Muscle layer of colon (tissue), 2 donors: ENCODE measurements at regions not wholly inside any gene's neighbourhood (a gene's known extent, or its start where the extent isn't known, plus 50 kb on each side); places are given as distances from the start of the nearest gene placed in this dataset.
"Not testable (repeated sequence)": the region's sequence is repeated elsewhere in the genome, so short reads cannot be mapped to it uniquely, and the experiment has no call there.

Experiments
- H3K27ac ChIP-seq: one replicate; pipeline ENCODE4 v1.7.0; 2013; ENCODE audit warnings: low read depth, mild to moderate bottlenecking, low read length, moderate library complexity
- H3K27me3 ChIP-seq, 2 donors: one replicate each; pipeline ENCODE4 v1.7.0; 2013; ENCODE audit warnings: low read length in 2 of 2, mild to moderate bottlenecking in 2 of 2; ENCODE audit not compliant: insufficient read depth in 2 of 2, control insufficient read depth in 1 of 2
- H3K36me3 ChIP-seq: one replicate; pipeline ENCODE4 v1.7.0; 2013; ENCODE audit warnings: mild to moderate bottlenecking, low read length; ENCODE audit not compliant: insufficient read depth
- H3K4me1 ChIP-seq: one replicate; pipeline ENCODE4 v1.7.0; 2013; ENCODE audit warnings: mild to moderate bottlenecking, low read length; ENCODE audit not compliant: insufficient read depth
- H3K4me3 ChIP-seq, 2 donors: one replicate each; pipeline ENCODE4 v1.7.0; 2013; ENCODE audit warnings: low read length in 2 of 2, low read depth in 1 of 2, mild to moderate bottlenecking in 1 of 2, moderate library complexity in 1 of 2
- H3K9ac ChIP-seq: one replicate; pipeline ENCODE4 v1.7.0; 2013; ENCODE audit warnings: low read length
- H3K9me3 ChIP-seq: one replicate; pipeline ENCODE4 v1.7.0; 2013; ENCODE audit warnings: mild to moderate bottlenecking, low read length
- donor health status: abdominal sarcoma.
- donor health status: Adenocarcinoma of cecum.

DNA sequence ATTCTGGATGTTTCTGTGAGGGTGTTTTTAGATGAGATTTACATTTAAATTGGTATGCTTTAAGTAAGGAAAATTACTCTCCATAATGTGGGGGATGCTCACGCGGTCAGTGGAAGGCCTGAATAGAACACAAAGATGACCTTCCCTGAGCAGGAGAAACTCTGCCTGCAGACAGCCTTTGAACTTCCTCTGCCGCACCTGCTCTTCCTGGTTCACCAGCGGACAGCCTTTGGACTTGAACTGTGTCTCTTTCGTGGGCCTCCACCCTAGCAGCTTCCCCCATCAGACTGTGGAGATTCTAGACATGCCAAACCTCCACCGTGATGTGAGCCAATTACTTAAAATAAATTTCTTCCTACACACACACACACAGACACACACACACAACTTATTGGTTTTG lies 210.7 kb downstream of the EFCAB11 start:
- Histone ChIP-seq H3K9me3 (no peaks in the 10 kb centered on the region), H3K27ac (no peak overlapping the region), H3K27me3 (no peaks in the 10 kb centered on the region), H3K4me1 (no peaks in the 10 kb centered on the region), H3K36me3 (no peaks in the 10 kb centered on the region), H3K9ac (no peak overlapping the region), H3K4me3 (no peak overlapping the region)

DNA sequence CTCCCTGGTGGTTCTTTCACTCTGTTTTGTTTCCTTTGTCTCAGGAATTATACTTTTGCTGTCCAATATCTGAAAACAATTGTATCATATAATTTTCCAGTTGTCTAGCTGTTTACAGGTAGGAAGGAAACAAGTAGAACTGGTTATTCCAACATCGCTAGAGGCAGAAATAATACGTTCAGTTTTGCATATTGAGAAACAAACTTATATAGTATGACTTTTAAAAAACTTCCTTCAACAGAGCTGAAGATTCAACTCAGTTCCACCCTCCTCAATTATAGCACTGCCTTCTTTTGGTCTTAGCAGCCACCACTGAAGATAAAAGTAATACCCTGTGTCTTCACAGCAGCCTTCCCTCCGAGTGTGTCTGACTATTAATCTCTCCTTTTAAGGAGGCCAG lies 214.3 kb downstream of the EFCAB11 start:
- Histone ChIP-seq H3K4me1 (no peaks in the 10 kb centered on the region), H3K9me3 (no peaks in the 10 kb centered on the region), H3K27ac (no peak overlapping the region), H3K9ac (no peak overlapping the region), H3K36me3 (no peaks in the 10 kb centered on the region), H3K4me3 (no peak overlapping the region), H3K27me3 (no peaks in the 10 kb centered on the region)

DNA sequence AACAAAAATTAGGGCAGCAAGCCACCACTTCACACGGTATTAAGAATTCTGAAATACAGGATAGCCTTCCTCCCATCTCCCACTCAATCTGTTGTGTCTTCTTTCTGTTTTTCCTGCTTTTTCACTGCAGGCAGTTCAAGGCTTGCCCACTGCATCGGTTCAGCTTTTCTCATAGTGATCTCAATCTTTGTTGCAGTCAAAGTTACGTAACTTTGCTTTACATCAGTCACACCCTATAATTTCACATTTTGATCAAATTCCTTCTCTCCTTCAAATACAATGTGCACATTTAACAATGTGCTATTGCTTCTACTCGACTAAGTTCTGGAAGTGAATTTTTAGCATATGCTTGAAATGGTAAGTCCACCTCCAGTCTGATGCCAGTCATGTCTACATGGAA lies 217.6 kb downstream of the EFCAB11 start:
- Histone ChIP-seq H3K9me3 (no peaks in the 10 kb centered on the region), H3K4me3 (no peak overlapping the region), H3K27me3 (no peaks in the 10 kb centered on the region), H3K9ac (no peak overlapping the region), H3K4me1 (no peaks in the 10 kb centered on the region), H3K36me3 (no peaks in the 10 kb centered on the region), H3K27ac (no peak overlapping the region)

DNA sequence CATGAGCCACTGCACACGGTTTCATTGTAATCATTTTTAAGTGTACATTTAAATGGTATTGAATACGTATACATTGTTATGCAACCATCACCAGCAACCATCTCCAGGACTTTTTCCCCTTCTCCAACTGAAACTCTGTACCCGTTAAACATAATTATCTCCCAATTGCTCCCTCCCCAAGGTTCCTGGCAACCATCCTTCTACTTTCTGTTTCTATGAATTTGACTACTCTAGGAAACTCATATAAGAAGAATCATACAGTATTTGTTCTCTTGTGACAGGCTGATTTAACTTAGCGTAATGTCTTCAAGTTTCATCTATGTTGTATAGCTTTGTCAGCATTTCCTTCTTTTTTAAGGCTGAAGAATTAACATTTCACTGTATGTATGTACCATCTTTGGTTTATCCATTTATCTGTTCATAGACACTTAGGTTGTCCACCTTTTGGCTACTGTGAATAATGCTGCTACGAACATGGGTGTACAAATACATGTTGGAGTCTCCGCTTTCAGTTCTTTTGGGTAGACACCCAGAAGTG lies 223.1 kb downstream of the EFCAB11 start:
- H3K27ac ChIP-seq, result no peak overlapping the region
- H3K9me3 ChIP-seq, result no peaks in the 10 kb centered on the region
- H3K36me3 ChIP-seq, result no peaks in the 10 kb centered on the region
- H3K27me3 ChIP-seq, result no peaks in the 10 kb centered on the region
- H3K4me1 ChIP-seq, result no peaks in the 10 kb centered on the region
- H3K9ac ChIP-seq, result no peak overlapping the region
- no peak overlapping the region for H3K4me3 ChIP-seq

DNA sequence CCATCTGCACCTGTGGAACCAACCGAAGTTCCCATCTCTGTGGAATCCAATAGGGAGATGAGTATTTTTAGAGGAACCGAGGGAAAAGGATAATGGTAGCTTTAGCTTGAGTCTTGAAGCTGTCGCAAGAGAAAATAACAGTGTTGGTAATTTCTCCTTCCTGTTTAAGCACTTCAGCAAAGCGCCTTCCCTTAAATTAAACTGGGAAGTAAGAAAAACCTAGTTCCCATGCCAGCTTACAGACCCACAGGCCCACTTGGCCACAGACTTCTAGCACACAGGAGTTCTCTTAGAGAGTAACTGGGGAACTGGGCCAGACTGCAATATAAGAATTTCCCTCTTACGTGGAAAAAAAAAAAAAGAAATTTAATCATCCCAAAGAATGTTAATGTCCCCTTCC lies 223.8 kb downstream of the EFCAB11 start:
- H3K27ac ChIP-seq, result no peak overlapping the region
- no peak overlapping the region for H3K4me3 ChIP-seq
- no peaks in the 10 kb centered on the region for H3K9me3 ChIP-seq
- no peaks in the 10 kb centered on the region for H3K27me3 ChIP-seq
- H3K4me1 ChIP-seq, result no peaks in the 10 kb centered on the region
- no peak overlapping the region for H3K9ac ChIP-seq
- no peaks in the 10 kb centered on the region for H3K36me3 ChIP-seq

DNA sequence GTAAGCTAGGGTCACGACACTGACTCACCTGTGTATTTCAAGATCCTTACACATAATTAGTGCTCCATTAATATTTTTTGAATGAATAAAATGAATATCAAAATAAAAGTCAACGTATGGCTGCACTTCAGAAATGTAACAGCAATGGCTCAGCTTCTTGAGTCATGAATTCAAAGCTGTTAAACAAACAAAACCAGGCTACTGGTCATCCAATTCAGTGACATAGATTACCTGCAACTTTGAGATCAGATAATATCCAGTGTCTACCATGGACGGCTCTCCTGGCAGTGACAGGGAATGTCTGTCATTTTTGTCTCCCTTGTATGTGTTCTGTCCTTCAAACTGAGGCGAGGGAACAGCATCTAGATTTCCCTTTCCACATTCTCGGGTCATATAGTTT lies 225.6 kb downstream of the EFCAB11 start:
- Histone ChIP-seq H3K9ac (no peak overlapping the region), H3K4me1 (peaks cover 8% of the 10 kb centered on the region), H3K27ac (no peak overlapping the region), H3K9me3 (no peaks in the 10 kb centered on the region), H3K27me3 (no peaks in the 10 kb centered on the region), H3K4me3 (no peak overlapping the region), H3K36me3 (no peaks in the 10 kb centered on the region)

DNA sequence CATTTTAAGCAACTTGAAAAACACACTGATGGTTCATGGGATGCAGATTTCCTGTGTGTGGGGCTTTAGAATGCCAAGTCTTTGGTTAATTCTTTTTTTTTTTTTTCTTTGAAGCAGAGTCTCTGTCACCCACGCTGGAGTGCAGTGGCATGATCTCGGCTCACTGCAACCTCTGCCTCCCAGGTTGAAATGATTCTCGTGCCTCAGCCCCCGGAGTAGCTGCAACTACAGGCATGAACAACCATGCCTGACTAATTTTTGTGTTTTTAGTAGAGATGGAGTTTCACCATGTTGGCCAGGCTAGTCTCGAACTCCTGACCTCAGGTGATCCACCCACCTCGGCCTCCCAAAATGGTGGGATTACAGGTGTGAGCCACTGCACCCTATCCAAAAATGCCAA lies 228.3 kb downstream of the EFCAB11 start:
- not testable (repeated sequence) for H3K4me1 ChIP-seq, H3K27ac ChIP-seq, H3K4me3 ChIP-seq, H3K9me3 ChIP-seq, H3K9ac ChIP-seq, H3K27me3 ChIP-seq, H3K36me3 ChIP-seq

DNA sequence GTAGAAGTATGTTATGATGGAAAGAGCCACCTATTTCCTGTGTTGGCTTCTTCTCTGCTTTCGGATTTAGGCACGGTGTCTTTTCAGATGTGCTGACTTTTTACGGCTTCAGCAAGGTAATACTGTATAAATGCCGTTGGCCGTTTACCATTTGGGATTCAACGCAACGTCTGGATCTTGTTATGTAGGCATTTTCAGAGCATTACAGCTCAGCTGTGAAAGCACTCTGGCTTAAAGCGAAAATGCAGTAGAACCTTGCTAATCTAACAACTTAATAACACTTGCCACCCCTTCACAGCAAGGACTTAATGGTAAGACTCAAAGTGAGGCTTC lies 229.9 kb downstream of the EFCAB11 start:
- no peak overlapping the region for H3K27ac ChIP-seq
- peak overlapping the region; percentile 16 to 59 for H3K4me3 ChIP-seq

DNA sequence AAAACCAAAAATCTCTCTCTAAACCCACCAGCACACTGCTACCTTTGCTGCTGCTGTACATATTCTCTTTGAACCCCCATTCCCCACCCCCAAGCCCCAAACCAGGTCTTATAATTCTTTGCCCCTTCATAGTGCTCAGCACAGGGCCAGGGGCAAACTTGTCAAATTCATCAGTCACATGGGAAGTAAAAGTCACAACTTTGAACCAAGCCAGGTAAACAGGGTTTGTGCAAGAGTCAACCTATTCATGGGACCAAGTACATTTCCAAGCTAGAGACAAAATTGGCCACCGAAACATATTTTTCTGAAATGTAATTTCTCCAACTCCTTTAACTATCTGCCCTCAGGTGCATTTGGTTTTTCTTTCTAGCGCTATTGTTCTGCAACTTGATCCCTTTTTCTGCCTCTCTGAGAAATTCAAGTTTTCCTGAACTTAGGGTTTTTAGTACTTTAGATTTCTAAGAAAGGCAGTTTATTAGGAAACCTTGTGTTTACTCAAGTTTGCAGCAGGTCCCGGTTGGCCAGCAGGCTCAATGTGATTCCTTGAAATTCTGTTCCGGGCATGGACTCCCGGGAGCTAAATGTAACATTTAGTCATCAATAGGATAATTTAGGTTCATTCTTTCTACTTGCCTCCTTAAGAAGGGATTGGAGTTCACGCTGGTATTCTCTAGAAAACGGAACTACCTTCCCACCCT lies 230.5 kb downstream of the EFCAB11 start:
- no peaks in the 10 kb centered on the region for H3K9me3 ChIP-seq
- no peaks in the 10 kb centered on the region for H3K27me3 ChIP-seq
- H3K4me3 ChIP-seq, result peak overlapping the region; percentile 16 to 59
- H3K36me3 ChIP-seq, result no peaks in the 10 kb centered on the region
- peak overlapping the region; percentile 41 for H3K9ac ChIP-seq
- H3K27ac ChIP-seq, result no peak overlapping the region
- peaks cover 8% of the 10 kb centered on the region for H3K4me1 ChIP-seq

More for the DNA sequence above, 229.9 kb downstream of the EFCAB11 start:
- H3K9ac ChIP-seq, result peak overlapping the region; percentile 41
- peaks cover 8% of the 10 kb centered on the region for H3K4me1 ChIP-seq
- no peaks in the 10 kb centered on the region for H3K27me3 ChIP-seq
- H3K9me3 ChIP-seq, result no peaks in the 10 kb centered on the region
- H3K36me3 ChIP-seq, result no peaks in the 10 kb centered on the region

DNA sequence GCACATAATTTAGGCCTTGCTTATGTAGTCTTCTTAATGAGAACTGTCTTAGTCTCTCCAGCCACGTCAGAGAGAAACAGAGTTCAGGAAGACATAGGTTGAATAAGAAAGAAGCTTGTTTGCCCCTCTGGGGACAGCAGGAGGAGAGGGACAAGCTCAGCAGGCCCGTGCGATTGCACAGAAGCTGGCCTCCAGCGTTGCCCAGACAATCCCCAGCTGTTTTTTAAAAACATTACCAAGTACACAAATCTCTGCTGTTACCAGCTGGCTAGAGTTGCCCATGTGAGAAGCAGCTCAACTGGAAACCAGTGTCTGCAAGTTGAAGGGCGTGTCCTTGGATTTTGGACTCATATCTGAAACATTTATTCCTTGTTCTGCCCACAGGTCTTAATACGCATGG lies 232.6 kb downstream of the EFCAB11 start:
- no peak overlapping the region for H3K9ac ChIP-seq
- no peak overlapping the region for H3K27ac ChIP-seq
- H3K9me3 ChIP-seq, result no peaks in the 10 kb centered on the region
- H3K36me3 ChIP-seq, result no peaks in the 10 kb centered on the region
- H3K4me3 ChIP-seq, result no peak overlapping the region
- H3K4me1 ChIP-seq, result peaks cover 8% of the 10 kb centered on the region
- H3K27me3 ChIP-seq, result no peaks in the 10 kb centered on the region

DNA sequence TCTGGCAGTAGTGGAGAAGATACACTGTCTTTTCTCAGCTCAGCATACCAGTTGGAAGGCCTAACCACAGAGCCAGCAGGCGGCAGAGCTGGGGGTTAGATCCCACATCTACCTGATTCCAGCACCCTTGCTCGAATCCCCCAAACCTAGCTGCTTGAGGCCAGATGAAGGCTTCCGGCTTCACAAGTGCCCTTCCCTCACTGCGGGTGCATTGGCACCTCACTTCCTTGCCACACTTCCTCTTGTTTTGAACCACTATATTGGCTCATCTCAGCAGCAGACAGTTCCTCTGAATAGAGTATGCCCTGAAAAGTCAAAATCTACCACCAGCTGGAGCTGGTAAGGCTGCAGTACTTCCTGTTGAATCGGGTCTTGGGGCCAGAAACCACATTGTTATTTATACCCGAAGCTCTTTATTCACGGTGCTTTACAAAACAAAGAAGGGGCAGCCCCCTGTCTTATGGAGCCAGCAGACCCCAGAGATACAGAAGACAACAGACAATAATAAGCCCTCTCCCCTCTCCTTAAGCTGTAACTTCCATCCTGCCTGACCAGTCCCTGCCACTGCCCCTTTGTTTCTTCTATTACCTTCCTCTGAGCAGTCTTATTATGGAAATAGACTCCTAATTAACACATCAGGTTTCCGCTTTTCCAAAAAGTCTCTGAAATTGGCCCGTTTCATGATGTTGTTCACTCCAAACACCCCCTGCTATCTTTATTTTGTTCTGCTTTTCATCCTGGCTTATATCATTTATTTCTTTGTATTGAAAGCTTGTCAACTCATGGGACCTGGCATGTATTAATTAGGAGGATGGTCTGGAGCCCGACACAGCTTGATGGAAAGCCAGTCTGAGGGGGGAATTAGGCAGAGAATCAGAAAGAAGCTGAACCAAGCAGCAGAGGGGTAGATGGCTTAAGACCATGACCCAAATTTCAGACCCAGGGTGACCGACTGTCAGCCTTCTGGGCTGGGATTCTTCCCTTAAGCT lies 233.5 kb downstream of the EFCAB11 start:
- Histone ChIP-seq H3K9ac (no peak overlapping the region), H3K4me1 (peaks cover 8% of the 10 kb centered on the region), H3K36me3 (no peaks in the 10 kb centered on the region), H3K4me3 (no peak overlapping the region), H3K9me3 (no peaks in the 10 kb centered on the region), H3K27ac (no peak overlapping the region), H3K27me3 (no peaks in the 10 kb centered on the region)
